ENCODE measurements at regions not wholly inside any gene's neighbourhood (a gene's known extent, or its start where the extent isn't known, plus 50 kb on each side); places are given as distances from the start of the nearest gene placed in this dataset.

DNA sequence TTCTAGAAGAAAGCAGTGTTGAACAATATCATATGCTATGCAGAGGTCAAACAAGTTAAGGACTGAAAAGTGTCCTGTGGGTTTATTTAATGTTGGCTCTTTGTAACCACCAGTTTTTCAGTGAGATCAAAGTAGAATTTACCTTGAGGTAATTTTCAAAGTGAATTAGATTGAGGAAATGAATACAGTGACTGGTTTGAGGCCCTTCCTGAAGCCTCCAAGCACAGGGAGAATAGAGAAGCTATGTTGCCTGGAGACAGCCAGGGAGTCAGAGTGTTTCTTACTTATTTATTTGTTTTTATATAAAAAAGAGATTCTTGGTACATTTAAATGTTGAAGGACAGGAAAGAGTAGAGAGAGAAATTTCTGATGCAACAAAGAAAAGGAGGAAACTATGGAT is 954.3 kb upstream of the SPRY2 start:
- Histone ChIP-seq H3K27ac (ENCODE audit: low read length) (no peak overlapping the region), H2AFZ (ENCODE audit: low read depth, low read length) (no peak overlapping the region)

DNA sequence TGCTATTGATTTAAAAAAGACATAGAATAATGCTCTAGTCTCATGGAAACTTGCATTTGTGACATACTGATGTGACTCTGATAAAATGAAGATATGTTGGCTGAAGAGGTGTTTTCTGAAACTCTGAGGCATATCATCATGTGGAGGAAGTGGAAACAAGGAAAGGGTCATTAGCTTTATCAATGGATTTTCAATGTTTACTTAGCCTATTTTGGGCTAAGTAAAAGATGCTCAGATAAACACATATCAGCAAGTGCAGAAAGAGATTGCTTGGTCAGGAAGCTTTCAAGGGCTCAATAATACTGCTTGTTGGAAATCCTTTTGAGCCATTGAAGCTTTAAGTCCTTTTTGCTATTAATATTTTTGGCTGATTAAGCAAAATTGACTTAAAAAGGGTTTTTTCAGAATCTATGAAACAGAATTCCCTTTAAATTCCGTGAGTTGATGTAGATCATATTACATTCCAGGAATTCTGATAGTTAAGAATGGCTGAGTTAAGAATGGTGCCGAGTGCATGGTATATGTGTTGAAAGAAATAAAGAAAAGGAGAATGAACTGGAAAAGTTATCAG is 952.8 kb upstream of the SPRY2 start:
- H3K27me3 ChIP-seq (ENCODE audit: insufficient read depth, low read depth, low read length) = no peaks in the 10 kb centered on the region
- no peak overlapping the region for H2AFZ ChIP-seq (ENCODE audit: low read depth, low read length)
- H4K20me1 ChIP-seq (ENCODE audit: insufficient read depth) = no peaks in the 10 kb centered on the region
- H3K4me2 ChIP-seq (ENCODE audit: low read length) = no peak overlapping the region
- no peaks in the 10 kb centered on the region for H3K9me3 ChIP-seq (ENCODE audit: low read length)
- no peaks in the 10 kb centered on the region for H3K36me3 ChIP-seq (ENCODE audit: insufficient read depth, low read length)
- H3K27ac ChIP-seq (ENCODE audit: low read length) = no peak overlapping the region
- no peaks in the 10 kb centered on the region for H3F3A ChIP-seq (ENCODE audit: insufficient read depth, low read length, poor library complexity, severe bottlenecking)
- no peak overlapping the region for H3K4me3 ChIP-seq (ENCODE audit: low read length)
- no peaks in the 10 kb centered on the region for H3K79me2 ChIP-seq (replicated peaks; ENCODE audit: insufficient read depth, low read length)
- H3K9me2 ChIP-seq (ENCODE audit: insufficient read depth, low read length) = no peaks in the 10 kb centered on the region
- TF ChIP-seq POLR2AphosphoS5 (IDR thresholded peaks at IDR 0.05) = no peak
- no peak for TF ChIP-seq EZH2 (IDR thresholded peaks at IDR 0.05; ENCODE audit: borderline replicate concordance, insufficient read depth, low read length, poor library complexity, severe bottlenecking)
- TF ChIP-seq REST (IDR thresholded peaks at IDR 0.05; ENCODE audit: borderline replicate concordance) = no peak
- no peak for TF ChIP-seq MXI1 (conservative IDR thresholded peaks at IDR 0.05; ENCODE audit: poor library complexity, severe bottlenecking)
- TF ChIP-seq EP300 (conservative IDR thresholded peaks at IDR 0.05; ENCODE audit: poor library complexity, severe bottlenecking) = no peak
- TF ChIP-seq, protein P1, sequence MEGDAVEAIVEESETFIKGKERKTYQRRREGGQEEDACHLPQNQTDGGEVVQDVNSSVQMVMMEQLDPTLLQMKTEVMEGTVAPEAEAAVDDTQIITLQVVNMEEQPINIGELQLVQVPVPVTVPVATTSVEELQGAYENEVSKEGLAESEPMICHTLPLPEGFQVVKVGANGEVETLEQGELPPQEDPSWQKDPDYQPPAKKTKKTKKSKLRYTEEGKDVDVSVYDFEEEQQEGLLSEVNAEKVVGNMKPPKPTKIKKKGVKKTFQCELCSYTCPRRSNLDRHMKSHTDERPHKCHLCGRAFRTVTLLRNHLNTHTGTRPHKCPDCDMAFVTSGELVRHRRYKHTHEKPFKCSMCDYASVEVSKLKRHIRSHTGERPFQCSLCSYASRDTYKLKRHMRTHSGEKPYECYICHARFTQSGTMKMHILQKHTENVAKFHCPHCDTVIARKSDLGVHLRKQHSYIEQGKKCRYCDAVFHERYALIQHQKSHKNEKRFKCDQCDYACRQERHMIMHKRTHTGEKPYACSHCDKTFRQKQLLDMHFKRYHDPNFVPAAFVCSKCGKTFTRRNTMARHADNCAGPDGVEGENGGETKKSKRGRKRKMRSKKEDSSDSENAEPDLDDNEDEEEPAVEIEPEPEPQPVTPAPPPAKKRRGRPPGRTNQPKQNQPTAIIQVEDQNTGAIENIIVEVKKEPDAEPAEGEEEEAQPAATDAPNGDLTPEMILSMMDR (IDR thresholded peaks at IDR 0.05; ENCODE audit: poor library complexity, severe bottlenecking) = no peak
- no peak for TF ChIP-seq RAD21 (conservative IDR thresholded peaks at IDR 0.05)
- TF ChIP-seq TAF1 (IDR thresholded peaks at IDR 0.05; ENCODE audit: low read depth) = no peak
- TF ChIP-seq SMC3 (conservative IDR thresholded peaks at IDR 0.05; ENCODE audit: poor library complexity) = no peak
- no peak overlapping the region for H3K9ac ChIP-seq (ENCODE audit: low read length)

More for the DNA sequence above, 954.3 kb upstream of the SPRY2 start:
- H3K9ac ChIP-seq (ENCODE audit: low read length) = no peak overlapping the region
- H3K27me3 ChIP-seq (ENCODE audit: insufficient read depth, low read depth, low read length) = no peaks in the 10 kb centered on the region
- H4K20me1 ChIP-seq (ENCODE audit: insufficient read depth) = no peaks in the 10 kb centered on the region
- no peaks in the 10 kb centered on the region for H3K9me3 ChIP-seq (ENCODE audit: low read length)
- no peak overlapping the region for H3K4me2 ChIP-seq (ENCODE audit: low read length)
- no peaks in the 10 kb centered on the region for H3K9me2 ChIP-seq (ENCODE audit: insufficient read depth, low read length)
- no peak overlapping the region for H3K4me3 ChIP-seq (ENCODE audit: low read length)
- no peaks in the 10 kb centered on the region for H3K79me2 ChIP-seq (replicated peaks; ENCODE audit: insufficient read depth, low read length)
- H3K36me3 ChIP-seq (ENCODE audit: insufficient read depth, low read length) = no peaks in the 10 kb centered on the region
- TF ChIP-seq MXI1 (conservative IDR thresholded peaks at IDR 0.05; ENCODE audit: poor library complexity, severe bottlenecking) (no peak), EP300 (conservative IDR thresholded peaks at IDR 0.05; ENCODE audit: poor library complexity, severe bottlenecking) (no peak), EZH2 (IDR thresholded peaks at IDR 0.05; ENCODE audit: borderline replicate concordance, insufficient read depth, low read length, poor library complexity, severe bottlenecking) (no peak)
- no peaks in the 10 kb centered on the region for H3F3A ChIP-seq (ENCODE audit: insufficient read depth, low read length, poor library complexity, severe bottlenecking)
